IMR-90 (cell line): ENCODE measurements at regions not wholly inside any gene's neighbourhood (a gene's known extent, or its start where the extent isn't known, plus 50 kb on each side); places are given as distances from the start of the nearest gene placed in this dataset.

Experiments
- ATAC-seq: fragments of 200-7000 bp; cut with Tn5 transposase; 2 replicates; pipeline ENCODE4 v1.9.1; 2020; ENCODE audit warnings: low read depth, mild to moderate bottlenecking, moderate library complexity
- BruUV-seq: library from RNA; stranded (reverse); fragments of 400-500 nt; replicated peaks from 2 replicates; lab custom pipeline; 2021; lab: Mats Ljungman, UMichigan
- CTCF ChIA-PET: fragments of 300-600 bp; formaldehyde crosslinking; extraction: SDS; loops from one replicate; lab custom pipeline; 2021; ENCODE audit warnings: antibody characterized with exemption; lab: Yijun Ruan, JAX
- POLR2A ChIA-PET: fragments of 300-600 bp; sonication (Branson Sonifier 250); formaldehyde crosslinking; loops from one replicate; lab custom pipeline; 2022; ENCODE audit warnings: antibody characterized with exemption; ENCODE audit not compliant: unreplicated experiment; lab: Charles Lee
- DNase-seq: peaks from one replicate; pipeline ENCODE4 v3.0.0; 2013
- H2AFZ ChIP-seq: replicated peaks from 2 replicates; pipeline ENCODE3; 2013; ENCODE audit warnings: low read length, mild to moderate bottlenecking; ENCODE audit not compliant: poor library complexity
- H2AK5ac ChIP-seq: 2 replicates; pipeline ENCODE4 v1.6.1; 2013; ENCODE audit warnings: low read depth, low read length, inconsistent platforms
- H2AK9ac ChIP-seq: replicated peaks from 2 replicates; pipeline ENCODE3; 2013; ENCODE audit warnings: mild to moderate bottlenecking, low read depth, low read length, moderate library complexity; ENCODE audit not compliant: poor library complexity
- H2BK120ac ChIP-seq: 2 replicates; pipeline ENCODE4 v1.6.1; 2013; ENCODE audit warnings: low read depth, low read length, inconsistent platforms
- H2BK15ac ChIP-seq: 3 replicates; pipeline ENCODE4 v1.6.1; 2013; ENCODE audit warnings: low read depth, low read length, inconsistent platforms
- H2BK20ac ChIP-seq: 2 replicates; pipeline ENCODE4 v1.6.1; 2013; ENCODE audit warnings: low read depth, mild to moderate bottlenecking, inconsistent platforms, low read length, moderate library complexity
- H2BK5ac ChIP-seq: 2 replicates; pipeline ENCODE4 v1.6.1; 2013; ENCODE audit warnings: mild to moderate bottlenecking, low read depth, low read length, inconsistent platforms; ENCODE audit not compliant: poor library complexity, severe bottlenecking
- H3K14ac ChIP-seq: replicated peaks from 2 replicates; pipeline ENCODE4 v1.6.1; 2013; ENCODE audit warnings: low read depth, low read length, inconsistent platforms
- H3K18ac ChIP-seq: 2 replicates; pipeline ENCODE4 v1.6.1; 2013; ENCODE audit warnings: low read depth, low read length, control low read depth
- H3K23ac ChIP-seq: 2 replicates; pipeline ENCODE4 v1.6.1; 2013; ENCODE audit warnings: low read depth, low read length, inconsistent platforms
- H3K27ac ChIP-seq: 2 replicates; pipeline ENCODE4 v1.5.1; 2013; ENCODE audit warnings: mild to moderate bottlenecking, control low read depth, low read length; ENCODE audit not compliant: insufficient read depth
- H3K27me3 ChIP-seq: 2 replicates; pipeline ENCODE4 v1.6.1; 2013; ENCODE audit warnings: low read length; ENCODE audit not compliant: control insufficient read depth, insufficient read depth
- H3K36me3 ChIP-seq: 2 replicates; pipeline ENCODE4 v1.6.1; 2013; ENCODE audit warnings: low read length, mixed read lengths; ENCODE audit not compliant: control insufficient read depth, insufficient read depth
- H3K4ac ChIP-seq: 2 replicates; pipeline ENCODE4 v1.6.1; 2013; ENCODE audit warnings: low read depth, low read length, inconsistent platforms
- H3K4me1 ChIP-seq: 2 replicates; pipeline ENCODE4 v1.6.1; 2013; ENCODE audit warnings: low read length, mixed read lengths; ENCODE audit not compliant: control insufficient read depth, insufficient read depth
- H3K4me2 ChIP-seq: 2 replicates; pipeline ENCODE4 v1.6.1; 2013; ENCODE audit warnings: low read depth, mild to moderate bottlenecking, control low read depth, low read length, moderate library complexity
- H3K4me3 ChIP-seq: 2 replicates; pipeline ENCODE4 v1.5.1; 2013; ENCODE audit warnings: low read depth, mild to moderate bottlenecking, control low read depth, low read length, moderate library complexity; ENCODE audit not compliant: insufficient read depth
- H3K56ac ChIP-seq: 2 replicates; pipeline ENCODE4 v1.6.1; 2013; ENCODE audit warnings: low read length, inconsistent platforms; ENCODE audit not compliant: insufficient read depth; ENCODE audit errors: extremely low read depth
- H3K79me1 ChIP-seq, 2 experiments: 2 replicates each; pipeline ENCODE4 v1.6.1; 2013; ENCODE audit warnings: low read length in 2 of 2, inconsistent platforms in 1 of 2, low read depth in 1 of 2
- H3K9ac ChIP-seq: 2 replicates; pipeline ENCODE4 v1.6.1; 2013; ENCODE audit warnings: low read depth, low read length, control low read depth
- H3K9me1 ChIP-seq: 2 replicates; pipeline ENCODE4 v1.6.1; 2013; ENCODE audit warnings: low read length, inconsistent platforms; ENCODE audit not compliant: insufficient read depth
- H3K9me3 ChIP-seq: 2 replicates; pipeline ENCODE4 v1.6.1; 2013; ENCODE audit warnings: low read length; ENCODE audit not compliant: control insufficient read depth, insufficient read depth
- H4K20me1 ChIP-seq: 2 replicates; pipeline ENCODE4 v1.6.1; 2013; ENCODE audit warnings: low read length, inconsistent platforms; ENCODE audit not compliant: insufficient read depth
- H4K5ac ChIP-seq: 2 replicates; pipeline ENCODE4 v1.6.1; 2013; ENCODE audit warnings: mild to moderate bottlenecking, low read depth, low read length, control low read depth
- H4K8ac ChIP-seq, 2 experiments: 2 replicates each; pipeline ENCODE4 v1.6.1; 2013; ENCODE audit warnings: low read depth in 2 of 2, low read length in 2 of 2, control low read depth in 1 of 2, inconsistent platforms in 1 of 2
- H4K91ac ChIP-seq: 2 replicates; pipeline ENCODE4 v1.6.1; 2013; ENCODE audit warnings: low read depth, low read length, inconsistent platforms; ENCODE audit not compliant: insufficient read depth
- BHLHE40 ChIP-seq: fragments of 150-350 bp; IDR thresholded peaks from 2 replicates; pipeline ENCODE4 v1.6.1; 2016; ENCODE audit warnings: mild to moderate bottlenecking, low read depth, low read length
- CEBPB ChIP-seq: IDR thresholded peaks from 2 replicates; pipeline ENCODE4 v1.6.1; 2012; ENCODE audit warnings: low read depth, low read length, improper control_type of control experiment
- CHD1 ChIP-seq: IDR thresholded peaks from 2 replicates; pipeline ENCODE4 v1.6.1; 2012; ENCODE audit warnings: low read depth, low read length, improper control_type of control experiment
- CTCF ChIP-seq: conservative IDR thresholded peaks from 2 replicates; pipeline ENCODE4 v1.5.1; 2012; ENCODE audit warnings: mild to moderate bottlenecking, low read depth, low read length, improper control_type of control experiment
- ELK1 ChIP-seq: fragments of 150-350 bp; IDR thresholded peaks from 2 replicates; pipeline ENCODE4 v1.6.1; 2016; ENCODE audit warnings: low read depth, mild to moderate bottlenecking, low read length, moderate library complexity, borderline replicate concordance
- FOS ChIP-seq: fragments of 150-350 bp; IDR thresholded peaks from 2 replicates; pipeline ENCODE4 v1.6.1; 2016; ENCODE audit warnings: low read depth, low read length
- MAFK ChIP-seq: IDR thresholded peaks from 2 replicates; pipeline ENCODE4 v1.6.1; 2012; ENCODE audit warnings: low read depth, low read length, improper control_type of control experiment
- MAZ ChIP-seq: IDR thresholded peaks from 2 replicates; pipeline ENCODE4 v1.6.1; 2012; ENCODE audit warnings: low read depth, mild to moderate bottlenecking, low read length, improper control_type of control experiment, moderate library complexity, borderline replicate concordance
- MXI1 ChIP-seq: IDR thresholded peaks from 2 replicates; pipeline ENCODE4 v1.6.1; 2012; ENCODE audit warnings: low read depth, mild to moderate bottlenecking, low read length, moderate library complexity, borderline replicate concordance
- NFE2L2 ChIP-seq: fragments of 150-350 bp; IDR thresholded peaks from 2 replicates; pipeline ENCODE4 v1.6.1; 2016; ENCODE audit warnings: low read depth, mild to moderate bottlenecking, low read length
- RAD21 ChIP-seq: IDR thresholded peaks from 2 replicates; pipeline ENCODE4 v1.6.1; 2012; ENCODE audit warnings: low read length, improper control_type of control experiment
- RCOR1 ChIP-seq: IDR thresholded peaks from 2 replicates; pipeline ENCODE4 v1.6.1; 2012; ENCODE audit warnings: mild to moderate bottlenecking, low read length, improper control_type of control experiment; ENCODE audit not compliant: insufficient replicate concordance
- RFX5 ChIP-seq: IDR thresholded peaks from 2 replicates; pipeline ENCODE4 v1.8.0; 2012; ENCODE audit warnings: low read depth, mild to moderate bottlenecking, low read length, moderate library complexity
- SMC3 ChIP-seq: fragments of 150-350 bp; IDR thresholded peaks from 2 replicates; pipeline ENCODE4 v1.6.1; 2016; ENCODE audit warnings: low read depth, mild to moderate bottlenecking, antibody characterized with exemption, low read length, moderate library complexity
- USF2 ChIP-seq: fragments of 150-350 bp; IDR thresholded peaks from 2 replicates; pipeline ENCODE4 v1.6.1; 2017; ENCODE audit warnings: mild to moderate bottlenecking, antibody characterized with exemption, low read length, low read depth
- WGBS, 2 experiments: methylation state at CpG; one replicate each; pipeline versions ENCODE4 v1.1.5 to v1.1.7; 2013; ENCODE audit warnings: missing lambda C conversion rate in 2 of 2; ENCODE audit not compliant: insufficient read length in 1 of 2; ENCODE audit errors: extremely low coverage in 2 of 2; 5-methylcytosine and 5-hydroxymethylcytosine counted together
- dilution Hi-C: fragments of 300-500 bp; cut with HindIII; formaldehyde crosslinking; loops from one replicate; pipeline ENCODE4 v1.14.3; 2018; ENCODE audit warnings: low sequenced_read_pairs; ENCODE audit not compliant: unreplicated experiment
- in situ Hi-C: fragments of 300-500 bp; cut with MboI; formaldehyde crosslinking; loops from 3 replicates; pipeline ENCODE4 v1.14.3; 2019; ENCODE audit warnings: low sequenced_read_pairs, inconsistent platforms, mixed read lengths
- intact Hi-C: fragments of 100-400 bp; cut with micrococcal nuclease; formaldehyde crosslinking; loops from 2 replicates; pipeline ENCODE4 v1.10.0; 2022

- no peaks in the 10 kb centered on the region for H3K27me3 ChIP-seq
- WGBS, 2 experiments = 95% methylated on average over 3 of the region's 3 CpGs; no CpG with 5 or more reads in 1 of the 2 experiments
- no peak overlapping the region for H3K4ac ChIP-seq
- intact Hi-C loops (no loop called here), in situ Hi-C loops (no loop called here), dilution Hi-C loops (no loop called here)
- no peak overlapping the region for H3K14ac ChIP-seq
- POLR2A ChIA-PET = no interaction called here
- BruUV-seq = no TSS peak
- H4K8ac ChIP-seq = no peak overlapping the region
- no peak for TF ChIP-seq FOS
- no peak for TF ChIP-seq RFX5
- TF ChIP-seq SMC3 = no peak
- TF ChIP-seq NFE2L2 = no peak
- no peak for TF ChIP-seq BHLHE40
- TF ChIP-seq CTCF = no peak
- TF ChIP-seq MXI1 = no peak
- no peak for TF ChIP-seq RCOR1
- no peak for TF ChIP-seq CHD1
- TF ChIP-seq ELK1 = no peak
- no peak for TF ChIP-seq MAZ
- TF ChIP-seq USF2 = no peak
- no peak for TF ChIP-seq MAFK
- TF ChIP-seq RAD21 = no peak
- no peak for TF ChIP-seq CEBPB
- no peak overlapping the region for H3K4me2 ChIP-seq
- no peaks in the 10 kb centered on the region for H3K9me3 ChIP-seq
- no peak overlapping the region for H2BK120ac ChIP-seq
- H4K20me1 ChIP-seq = no peaks in the 10 kb centered on the region
- no peak overlapping the region for H2AFZ ChIP-seq
- H2AK9ac ChIP-seq = no peak overlapping the region
- H4K91ac ChIP-seq = no peak overlapping the region
- H3K4me3 ChIP-seq = no peak overlapping the region
- no peak overlapping the region for H2BK5ac ChIP-seq
- no peak overlapping the region for H3K18ac ChIP-seq
- H3K23ac ChIP-seq = no peak overlapping the region
- 0 out of 2 replicates have a peak, but pooled peaks cover 3% of the 10 kb centered on the region for H3K9me1 ChIP-seq
- no peak overlapping the region for H2AK5ac ChIP-seq
- no peak overlapping the region for H2BK15ac ChIP-seq
- H3K9ac ChIP-seq = no peak overlapping the region
- H2BK20ac ChIP-seq = no peak overlapping the region
- CTCF ChIA-PET = no interaction called here
- no peak overlapping the region for H3K27ac ChIP-seq
- DNase-seq (no peak), ATAC-seq (no peak)
- no peak overlapping the region for H3K56ac ChIP-seq
- no peaks in the 10 kb centered on the region for H3K36me3 ChIP-seq
- no peaks in the 10 kb centered on the region for H3K4me1 ChIP-seq
- H3K79me1 ChIP-seq = no peaks in the 10 kb centered on the region
- no peak overlapping the region for H4K5ac ChIP-seq
Measured at GRCh38 chr3:78134496-78134895, 1094.6 kb downstream of the ROBO2 start.
